PC-9 (cell line): ENCODE measurements at regions not wholly inside any gene's neighbourhood (a gene's known extent, or its start where the extent isn't known, plus 50 kb on each side); places are given as distances from the start of the nearest gene placed in this dataset.

Source experiments
- BruUV-seq: library from RNA; stranded (reverse); fragments of 400-500 nt; replicated peaks from 2 replicates; lab custom pipeline; 2021; lab: Mats Ljungman, UMichigan
- CTCF ChIA-PET: fragments of 300-600 bp; sonication (Branson Sonifier 250); formaldehyde crosslinking; loops from one replicate; lab custom pipeline; 2022; ENCODE audit warnings: antibody characterized with exemption; lab: Charles Lee
- POLR2A ChIA-PET: fragments of 300-600 bp; sonication (Branson Sonifier 250); formaldehyde crosslinking; loops from one replicate; lab custom pipeline; 2022; ENCODE audit warnings: antibody characterized with exemption; ENCODE audit not compliant: unreplicated experiment; lab: Charles Lee
- DNase-seq, 2 experiments: peaks; one replicate each; pipeline versions ENCODE4 v3.0.0 to v3.0.0-alpha.2; 2015 to 2022; ENCODE audit warnings: mixed read lengths in 1 of 2
- H2AFZ ChIP-seq: fragments of 200-600 bp; sonication (generic); 2 replicates; pipeline ENCODE4 v1.8.1; 2017; ENCODE audit warnings: antibody characterized with exemption
- H3F3A ChIP-seq: fragments of 200-600 bp; sonication (generic); 2 replicates; pipeline ENCODE4 v1.8.1; 2017; ENCODE audit warnings: antibody characterized with exemption, mild to moderate bottlenecking, low read depth; ENCODE audit not compliant: insufficient read depth
- H3K27ac ChIP-seq: fragments of 200-600 bp; sonication (generic); 2 replicates; pipeline ENCODE4 v1.6.1; 2016; ENCODE audit warnings: mixed run types
- H3K27me3 ChIP-seq: fragments of 200-600 bp; sonication (generic); 2 replicates; pipeline ENCODE4 v1.6.1; 2016; ENCODE audit warnings: low read depth, mixed run types; ENCODE audit not compliant: insufficient read depth
- H3K36me3 ChIP-seq: fragments of 200-600 bp; sonication (generic); 2 replicates; pipeline ENCODE4 v1.6.1; 2016; ENCODE audit warnings: low read depth, mixed run types
- H3K4me1 ChIP-seq: fragments of 200-600 bp; sonication (generic); replicated peaks from 2 replicates; pipeline ENCODE4 v1.6.1; 2016; ENCODE audit warnings: mixed run types; ENCODE audit not compliant: insufficient read depth
- H3K4me2 ChIP-seq: fragments of 200-600 bp; sonication (generic); 2 replicates; pipeline ENCODE4 v1.6.1; 2017; ENCODE audit warnings: mixed run types
- H3K4me3 ChIP-seq: fragments of 200-600 bp; sonication (generic); 2 replicates; pipeline ENCODE4 v1.6.1; 2016; ENCODE audit warnings: mixed run types
- H3K79me2 ChIP-seq: fragments of 200-600 bp; sonication (generic); 2 replicates; pipeline ENCODE4 v1.6.1; 2017; ENCODE audit warnings: low read depth, mixed run types
- H3K9me2 ChIP-seq: fragments of 200-600 bp; sonication (generic); 2 replicates; pipeline ENCODE4 v1.8.1; 2017; ENCODE audit warnings: mild to moderate bottlenecking; ENCODE audit not compliant: insufficient read depth
- H3K9me3 ChIP-seq: fragments of 200-600 bp; sonication (generic); 2 replicates; pipeline ENCODE4 v1.8.1; 2016; ENCODE audit warnings: low read depth; ENCODE audit not compliant: insufficient read depth
- H4K20me1 ChIP-seq: fragments of 200-600 bp; sonication (generic); 2 replicates; pipeline ENCODE4 v1.8.1; 2017; ENCODE audit not compliant: insufficient read depth
- CTCF ChIP-seq: fragments of 200-600 bp; sonication (generic); conservative IDR thresholded peaks from 2 replicates; pipeline ENCODE4 v1.6.1; 2017; ENCODE audit warnings: mixed run types, antibody characterized with exemption, mild to moderate bottlenecking, moderate library complexity
- EZH2 ChIP-seq: fragments of 200-600 bp; sonication (generic); IDR thresholded peaks from 2 replicates; pipeline ENCODE4 v1.8.0; 2017; ENCODE audit warnings: antibody characterized with exemption, low read depth
- intact Hi-C: fragments of 100-400 bp; cut with micrococcal nuclease; formaldehyde crosslinking; loops from one replicate; pipeline ENCODE4 v1.10.0; 2022; ENCODE audit not compliant: unreplicated experiment

GRCh38 chr12:46109343-46110222 lies 119.2 kb upstream of the SCAF11 start:
- H4K20me1 ChIP-seq, result no peaks in the 10 kb centered on the region
- POLR2A ChIA-PET, result no interaction called here

GRCh38 chr12:46108721-46109120 lies 118.3 kb upstream of the SCAF11 start:
- no peaks in the 10 kb centered on the region for H3K27me3 ChIP-seq
- ChIA-PET POLR2A (no interaction called here), CTCF (no interaction called here)
- no peaks in the 10 kb centered on the region for H3F3A ChIP-seq
- H3K4me1 ChIP-seq, result no peaks in the 10 kb centered on the region
- no peak for DNase-seq
- no peaks in the 10 kb centered on the region for H3K9me2 ChIP-seq
- no peaks in the 10 kb centered on the region for H3K36me3 ChIP-seq
- H3K27ac ChIP-seq, result no peak overlapping the region
- H3K79me2 ChIP-seq, result no peaks in the 10 kb centered on the region
- H3K4me3 ChIP-seq, result no peak overlapping the region
- no peak overlapping the region for H2AFZ ChIP-seq
- H4K20me1 ChIP-seq, result no peaks in the 10 kb centered on the region
- peaks cover 8% of the 10 kb centered on the region; the same call in 1 of the 2 replicates for H3K9me3 ChIP-seq
- intact Hi-C loops, result no loop called here
- BruUV-seq, result no TSS peak
- TF ChIP-seq EZH2 (no peak), CTCF (no peak)
- H3K4me2 ChIP-seq, result no peak overlapping the region

More at GRCh38 chr12:46109343-46110222, 119.2 kb upstream of the SCAF11 start:
- H3K9me2 ChIP-seq, result no peaks in the 10 kb centered on the region
- no peak overlapping the region for H2AFZ ChIP-seq
- H3K4me1 ChIP-seq, result no peaks in the 10 kb centered on the region
- H3K36me3 ChIP-seq, result no peaks in the 10 kb centered on the region
- H3K27me3 ChIP-seq, result no peaks in the 10 kb centered on the region
- TF ChIP-seq EZH2, result no peak
- TF ChIP-seq CTCF, result no peak
- peaks cover 8% of the 10 kb centered on the region; the same call in 1 of the 2 replicates for H3K9me3 ChIP-seq
- no peak overlapping the region for H3K4me2 ChIP-seq
- CTCF ChIA-PET, result no interaction called here
- intact Hi-C loops, result no loop called here
- no peak overlapping the region for H3K27ac ChIP-seq
- no peak for DNase-seq
- H3F3A ChIP-seq, result no peaks in the 10 kb centered on the region
- H3K79me2 ChIP-seq, result no peaks in the 10 kb centered on the region
- BruUV-seq, result no TSS peak
- no peak overlapping the region for H3K4me3 ChIP-seq

- ChIA-PET CTCF (no interaction called here), POLR2A (no interaction called here)
- H3K9me3 ChIP-seq, result peaks cover 5% of the 10 kb centered on the region; the same call in 1 of the 2 replicates
- TF ChIP-seq EZH2, result no peak
- no peak for TF ChIP-seq CTCF
- H3K27ac ChIP-seq, result no peak overlapping the region
- H3K27me3 ChIP-seq, result no peaks in the 10 kb centered on the region
- BruUV-seq, result no TSS peak
- DNase-seq, result no peak
- no peaks in the 10 kb centered on the region for H3K36me3 ChIP-seq
- no peaks in the 10 kb centered on the region for H3K9me2 ChIP-seq
- no peaks in the 10 kb centered on the region for H3K4me1 ChIP-seq
- H2AFZ ChIP-seq, result no peak overlapping the region
- H3K4me3 ChIP-seq, result no peak overlapping the region
- no peaks in the 10 kb centered on the region for H3F3A ChIP-seq
- H3K79me2 ChIP-seq, result no peaks in the 10 kb centered on the region
- intact Hi-C loops, result no loop called here
- no peak overlapping the region for H3K4me2 ChIP-seq
- no peaks in the 10 kb centered on the region for H4K20me1 ChIP-seq
Measured at GRCh38 chr12:46107591-46107990, 117.2 kb upstream of the SCAF11 start.
